ENCODE measurements at regions not wholly inside any gene's neighbourhood (a gene's known extent, or its start where the extent isn't known, plus 50 kb on each side); places are given as distances from the start of the nearest gene placed in this dataset.

DNA sequence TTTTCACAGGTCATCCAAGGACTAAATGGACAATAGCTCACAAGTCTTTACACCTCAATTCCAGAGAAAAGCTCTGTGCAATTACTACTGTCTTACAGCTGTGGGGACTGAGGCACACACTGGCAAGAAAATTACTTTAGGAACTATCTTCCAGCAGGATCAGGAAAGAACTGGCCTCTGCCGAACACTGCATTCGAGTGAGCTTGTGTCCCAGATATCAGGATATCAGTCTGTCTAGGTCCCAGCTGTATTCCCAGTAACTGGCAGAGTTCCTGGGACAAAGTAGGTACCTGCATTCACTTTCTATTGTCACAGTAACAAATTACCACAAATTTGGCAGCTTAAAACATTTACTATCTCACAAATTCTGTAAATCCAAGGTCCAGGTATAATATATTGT is 183.7 kb downstream of the IRS1 start:
- TF ChIP-seq CTCF (IDR thresholded peaks at IDR 0.05), result no peak
- H3K27me3 ChIP-seq, result no peaks in the 10 kb centered on the region
- no peaks in the 10 kb centered on the region for H3K4me1 ChIP-seq (ENCODE audit: control insufficient read depth in 1 of 2, insufficient read depth in 1 of 2, low read depth in 1 of 2, low read length in 1 of 2)
- H3K9me3 ChIP-seq, result no peaks in the 10 kb centered on the region
- no peaks in the 10 kb centered on the region for H3K36me3 ChIP-seq
- H3K27ac ChIP-seq, result no peak overlapping the region
- H3K4me3 ChIP-seq (ENCODE audit: low read depth in 1 of 2, low read length in 1 of 2), result no peak overlapping the region

DNA sequence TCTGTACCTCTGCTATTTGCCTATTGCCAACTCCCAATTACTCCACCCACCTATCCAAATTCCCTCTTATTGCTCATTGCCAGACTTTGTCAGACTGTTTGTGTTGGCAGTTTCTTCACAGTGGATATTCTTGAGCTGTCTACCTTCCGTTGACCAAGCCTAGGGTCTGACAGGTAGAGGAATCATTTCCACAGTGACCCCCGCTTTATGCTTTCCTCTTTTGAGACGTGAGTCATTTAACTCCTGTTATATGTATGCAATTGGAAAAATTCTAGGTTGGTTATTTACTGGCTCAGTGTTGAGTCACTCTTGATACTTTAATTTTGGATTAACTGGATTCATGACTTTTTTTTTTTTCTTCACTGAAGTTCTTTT is 187.7 kb downstream of the IRS1 start:
- H3K27ac ChIP-seq, result no peak overlapping the region
- TF ChIP-seq CTCF (IDR thresholded peaks at IDR 0.05), result no peak
- H3K27me3 ChIP-seq, result no peaks in the 10 kb centered on the region
- no peak overlapping the region for H3K4me3 ChIP-seq (ENCODE audit: low read depth in 1 of 2, low read length in 1 of 2)
- H3K4me1 ChIP-seq (ENCODE audit: control insufficient read depth in 1 of 2, insufficient read depth in 1 of 2, low read depth in 1 of 2, low read length in 1 of 2), result no peaks in the 10 kb centered on the region
- no peaks in the 10 kb centered on the region for H3K9me3 ChIP-seq
- no peaks in the 10 kb centered on the region for H3K36me3 ChIP-seq

- H3K4me3 ChIP-seq (ENCODE audit: low read depth in 1 of 2, low read length in 1 of 2), result no peak overlapping the region
- no peaks in the 10 kb centered on the region for H3K9me3 ChIP-seq
- no peak for TF ChIP-seq CTCF (IDR thresholded peaks at IDR 0.05)
- H3K4me1 ChIP-seq (ENCODE audit: control insufficient read depth in 1 of 2, insufficient read depth in 1 of 2, low read depth in 1 of 2, low read length in 1 of 2), result no peaks in the 10 kb centered on the region
- H3K27me3 ChIP-seq, result no peaks in the 10 kb centered on the region
- H3K36me3 ChIP-seq, result no peaks in the 10 kb centered on the region
- no peak overlapping the region for H3K27ac ChIP-seq
Observed at GRCh38 chr2:226611196-226611943, 188.2 kb downstream of the IRS1 start.

DNA sequence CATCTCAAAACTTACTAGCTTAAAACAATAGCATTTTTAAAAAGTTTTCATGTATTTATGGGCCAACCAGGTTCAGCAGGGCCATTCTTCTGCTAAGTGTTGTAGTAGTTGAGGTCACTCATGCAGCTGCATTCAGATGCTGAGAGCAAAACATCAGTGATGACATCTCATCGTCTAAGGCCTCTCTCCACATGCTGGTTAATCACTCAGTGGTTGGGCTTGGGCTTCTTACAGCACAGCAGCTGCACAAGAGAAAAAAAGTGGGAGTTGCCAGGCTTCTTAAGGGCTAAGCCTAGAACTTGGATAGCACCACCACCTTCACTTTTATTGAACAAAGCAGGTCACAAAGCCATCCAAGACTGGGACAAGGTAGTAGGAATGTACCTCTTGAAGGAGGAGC is 190.3 kb downstream of the IRS1 start:
- Histone ChIP-seq H3K27ac (no peak overlapping the region), H3K27me3 (no peaks in the 10 kb centered on the region), H3K4me3 (ENCODE audit: low read depth in 1 of 2, low read length in 1 of 2) (no peak overlapping the region), H3K36me3 (no peaks in the 10 kb centered on the region), H3K4me1 (ENCODE audit: control insufficient read depth in 1 of 2, insufficient read depth in 1 of 2, low read depth in 1 of 2, low read length in 1 of 2) (no peaks in the 10 kb centered on the region), H3K9me3 (no peaks in the 10 kb centered on the region)
- TF ChIP-seq CTCF (IDR thresholded peaks at IDR 0.05), result no peak

GRCh38 chr2:226608451-226608850 is 191.2 kb downstream of the IRS1 start:
- Histone ChIP-seq H3K36me3 (no peaks in the 10 kb centered on the region), H3K4me1 (ENCODE audit: control insufficient read depth in 1 of 2, insufficient read depth in 1 of 2, low read depth in 1 of 2, low read length in 1 of 2) (no peaks in the 10 kb centered on the region), H3K4me3 (ENCODE audit: low read depth in 1 of 2, low read length in 1 of 2) (no peak overlapping the region), H3K27me3 (no peaks in the 10 kb centered on the region), H3K27ac (no peak overlapping the region), H3K9me3 (no peaks in the 10 kb centered on the region)
- no peak for TF ChIP-seq CTCF (IDR thresholded peaks at IDR 0.05)

Measured in neutrophil (primary cell).